ENCODE measurements at regions not wholly inside any gene's neighbourhood (a gene's known extent, or its start where the extent isn't known, plus 50 kb on each side); places are given as distances from the start of the nearest gene placed in this dataset.

DNA sequence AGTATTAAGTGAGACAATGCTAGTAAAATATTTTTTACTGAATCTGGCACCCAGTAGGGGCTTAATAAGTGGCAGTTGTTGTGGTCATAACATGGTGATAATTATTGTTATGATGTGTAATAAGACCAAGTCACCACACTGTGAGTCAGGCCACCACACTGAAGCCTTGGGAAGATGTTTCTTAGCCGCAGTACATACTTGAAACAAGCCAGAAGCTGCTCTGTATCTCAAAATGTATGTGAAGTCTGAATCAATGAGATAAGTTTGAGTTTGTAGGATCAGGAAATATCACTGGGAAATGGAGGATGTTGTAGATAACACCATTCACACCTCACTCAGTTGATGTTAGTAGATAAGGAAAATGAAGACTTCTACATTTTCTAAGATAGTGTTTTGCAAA is 51.3 kb upstream of the PTPN3 start:
- intact Hi-C loops (cut with DNase I; ENCODE audit: low total_unique reads), result no loop called here
- no peak for TF ChIP-seq POLR2A (IDR thresholded peaks at IDR 0.05)
- TF ChIP-seq POLR2AphosphoS5 (IDR thresholded peaks at IDR 0.05), result no peak
- TF ChIP-seq, protein P1, sequence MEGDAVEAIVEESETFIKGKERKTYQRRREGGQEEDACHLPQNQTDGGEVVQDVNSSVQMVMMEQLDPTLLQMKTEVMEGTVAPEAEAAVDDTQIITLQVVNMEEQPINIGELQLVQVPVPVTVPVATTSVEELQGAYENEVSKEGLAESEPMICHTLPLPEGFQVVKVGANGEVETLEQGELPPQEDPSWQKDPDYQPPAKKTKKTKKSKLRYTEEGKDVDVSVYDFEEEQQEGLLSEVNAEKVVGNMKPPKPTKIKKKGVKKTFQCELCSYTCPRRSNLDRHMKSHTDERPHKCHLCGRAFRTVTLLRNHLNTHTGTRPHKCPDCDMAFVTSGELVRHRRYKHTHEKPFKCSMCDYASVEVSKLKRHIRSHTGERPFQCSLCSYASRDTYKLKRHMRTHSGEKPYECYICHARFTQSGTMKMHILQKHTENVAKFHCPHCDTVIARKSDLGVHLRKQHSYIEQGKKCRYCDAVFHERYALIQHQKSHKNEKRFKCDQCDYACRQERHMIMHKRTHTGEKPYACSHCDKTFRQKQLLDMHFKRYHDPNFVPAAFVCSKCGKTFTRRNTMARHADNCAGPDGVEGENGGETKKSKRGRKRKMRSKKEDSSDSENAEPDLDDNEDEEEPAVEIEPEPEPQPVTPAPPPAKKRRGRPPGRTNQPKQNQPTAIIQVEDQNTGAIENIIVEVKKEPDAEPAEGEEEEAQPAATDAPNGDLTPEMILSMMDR (IDR thresholded peaks at IDR 0.05 in 8 of 11, conservative IDR thresholded peaks at IDR 0.05 in 3 of 11), result no peak
- no peak for DNase-seq

DNA sequence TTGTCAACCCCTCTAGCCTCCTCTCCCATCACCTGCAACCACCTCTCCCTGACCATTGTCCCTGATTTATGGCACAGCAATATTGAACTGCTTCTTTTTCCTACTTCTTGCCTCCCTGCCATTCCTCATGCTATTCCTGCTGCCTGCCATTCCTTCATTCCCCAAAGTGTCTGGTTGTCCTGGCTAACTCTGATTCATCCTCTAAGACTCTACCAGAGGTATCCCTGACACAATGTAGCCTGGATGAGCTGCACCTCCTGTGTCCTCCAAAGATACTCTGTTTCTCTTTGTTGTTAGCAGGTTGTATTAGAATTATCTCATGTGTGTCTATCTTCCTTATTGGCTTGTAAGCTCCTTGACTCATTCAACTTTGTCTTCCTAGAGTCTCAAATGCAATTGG is 53.5 kb upstream of the PTPN3 start:
- TF ChIP-seq, protein P1 (IDR thresholded peaks at IDR 0.05 in 8 of 11, conservative IDR thresholded peaks at IDR 0.05 in 3 of 11), result no peak
- TF ChIP-seq POLR2AphosphoS5 (IDR thresholded peaks at IDR 0.05) (no peak), POLR2A (IDR thresholded peaks at IDR 0.05) (no peak)
- Histone ChIP-seq H3K36me3 (no peaks in the 10 kb centered on the region), H3K4me1 (no peaks in the 10 kb centered on the region), H3K27me3 (replicated peaks in 1 of 7) (peaks cover 0 to 9% (median 0%) of the 10 kb centered on the region in 7 donors), H3K27ac (no peak overlapping the region), H3K9me3 (peaks cover 0 to 23% (median 19%) of the 10 kb centered on the region in 8 donors), H3K4me3 (no peak overlapping the region)
- no peak for DNase-seq
- intact Hi-C loops (cut with DNase I; ENCODE audit: low total_unique reads), result no loop called here

More for the DNA sequence above, 51.3 kb upstream of the PTPN3 start:
- WGBS, 5 donors, result 9 to 60% (median 30%) methylated on average over 1 of the region's 1 CpG
- Histone ChIP-seq H3K27me3 (replicated peaks in 1 of 7) (peaks cover 0 to 9% (median 0%) of the 10 kb centered on the region in 7 donors), H3K9me3 (peaks cover 0 to 46% (median 39%) of the 10 kb centered on the region in 8 donors), H3K27ac (no peak overlapping the region), H3K4me1 (no peaks in the 10 kb centered on the region), H3K36me3 (no peaks in the 10 kb centered on the region), H3K4me3 (no peak overlapping the region)

DNA sequence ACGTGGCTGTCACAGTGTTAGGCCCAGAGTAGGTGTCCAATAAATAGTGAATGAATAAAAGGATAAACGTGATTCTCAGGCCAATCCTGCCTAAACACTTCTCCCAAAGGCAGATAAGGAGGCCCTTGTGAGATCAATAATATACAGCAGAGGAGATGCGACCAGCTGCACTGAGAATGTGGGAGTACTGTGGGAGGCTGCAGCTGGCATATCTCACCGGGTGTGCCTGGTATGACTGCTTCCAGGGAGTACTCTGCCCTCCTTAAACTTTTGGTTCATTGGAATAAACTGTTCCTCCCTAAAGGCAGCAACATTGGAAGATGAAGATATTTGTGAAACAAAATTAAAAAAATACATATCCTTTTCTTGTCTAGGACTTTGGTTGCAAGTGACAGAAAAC is 57.1 kb upstream of the PTPN3 start:
- intact Hi-C loops (cut with DNase I; ENCODE audit: low total_unique reads), result no loop called here
- 60 to 78% (median 66%) methylated on average over 4 of the region's 4 CpGs for WGBS, 5 donors
- no peak for DNase-seq
- TF ChIP-seq, protein P1 (IDR thresholded peaks at IDR 0.05 in 8 of 11, conservative IDR thresholded peaks at IDR 0.05 in 3 of 11), result no peak
- TF ChIP-seq POLR2AphosphoS5 (IDR thresholded peaks at IDR 0.05), result no peak
- TF ChIP-seq POLR2A (IDR thresholded peaks at IDR 0.05), result no peak
- Histone ChIP-seq H3K27me3 (replicated peaks in 1 of 7) (peaks cover 0 to 24% (median 0%) of the 10 kb centered on the region in 7 donors), H3K9me3 (no peaks in the 10 kb centered on the region), H3K36me3 (no peaks in the 10 kb centered on the region), H3K27ac (no peak overlapping the region), H3K4me1 (no peaks in the 10 kb centered on the region), H3K4me3 (no peak overlapping the region)

DNA sequence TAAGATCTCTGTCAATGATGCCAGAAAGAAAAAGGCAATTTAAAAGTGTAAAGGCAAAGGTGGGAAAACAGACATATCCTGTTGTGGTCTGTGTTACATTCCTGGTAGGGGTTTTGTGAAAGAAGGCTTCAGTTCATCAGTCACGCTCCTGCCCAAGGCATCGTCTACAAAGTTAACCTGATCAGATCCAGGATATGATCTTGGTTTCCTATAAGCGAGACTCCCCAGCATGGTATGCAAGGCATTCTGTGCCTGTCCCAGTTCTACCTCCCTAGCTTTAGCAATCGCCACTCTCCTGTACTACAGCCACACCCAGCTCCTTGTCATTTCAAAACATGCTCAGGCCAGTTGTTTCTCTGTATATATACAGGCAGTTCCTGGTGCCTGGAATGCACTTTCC is 58.0 kb upstream of the PTPN3 start:
- peaks cover 0 to 24% (median 0%) of the 10 kb centered on the region in 7 donors for H3K27me3 ChIP-seq (replicated peaks in 1 of 7)
- no peak overlapping the region for H3K4me3 ChIP-seq
- intact Hi-C loops (cut with DNase I; ENCODE audit: low total_unique reads), result no loop called here
- H3K36me3 ChIP-seq, result no peaks in the 10 kb centered on the region
- no peaks in the 10 kb centered on the region for H3K4me1 ChIP-seq
- DNase-seq, result no peak
- WGBS, 5 donors, result 31 to 57% (median 44%) methylated on average over 4 of the region's 4 CpGs
- H3K9me3 ChIP-seq, result no peaks in the 10 kb centered on the region
- TF ChIP-seq POLR2A (IDR thresholded peaks at IDR 0.05), result no peak
- TF ChIP-seq, protein P1 (IDR thresholded peaks at IDR 0.05 in 8 of 11, conservative IDR thresholded peaks at IDR 0.05 in 3 of 11), result no peak
- TF ChIP-seq POLR2AphosphoS5 (IDR thresholded peaks at IDR 0.05), result no peak
- no peak overlapping the region for H3K27ac ChIP-seq

Data from spleen (tissue), 11 donors.